MM.1S (cell line): ENCODE measurements at regions not wholly inside any gene's neighbourhood (a gene's known extent, or its start where the extent isn't known, plus 50 kb on each side); places are given as distances from the start of the nearest gene placed in this dataset.

Source experiments
- EZH2 ChIP-seq: fragments of 300-600 bp; sonication (generic); optimal IDR thresholded peaks from 2 replicates; pipeline ENCODE3; 2017; ENCODE audit warnings: low read depth, mild to moderate bottlenecking, antibody characterized with exemption, low read length, mixed read lengths
- EZH2phosphoT487 ChIP-seq: fragments of 300-600 bp; sonication (generic); IDR thresholded peaks from 2 replicates; pipeline ENCODE4 v1.6.1; 2018; ENCODE audit warnings: antibody characterized with exemption, low read length
- TF ChIP-seq, protein P1 (sequence below): fragments of 300-600 bp; sonication (generic); IDR thresholded peaks from 2 replicates; pipeline ENCODE4 v1.5.1; 2016; ENCODE audit warnings: antibody characterized with exemption, low read length, mixed read lengths

DNA sequence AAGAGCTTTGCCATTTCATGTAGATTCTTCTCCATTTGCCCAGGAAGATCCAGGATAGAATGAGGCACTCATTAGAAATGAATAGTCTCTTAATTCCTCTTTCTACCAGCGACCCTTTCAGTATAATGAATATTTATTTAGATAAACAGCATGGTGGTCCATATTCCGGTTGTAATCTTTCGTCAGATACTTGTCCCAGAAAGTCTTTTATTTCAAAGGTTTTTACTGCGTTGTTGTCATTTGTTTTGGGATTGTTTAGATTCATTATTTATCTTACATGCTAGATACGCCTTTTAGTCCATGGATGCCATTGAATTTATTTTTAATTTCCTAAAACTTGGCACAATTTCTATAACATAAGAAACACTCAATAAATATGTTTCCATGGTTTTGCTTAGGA lies 139.7 kb upstream of the FLRT2 start:
- TF ChIP-seq, protein P1, sequence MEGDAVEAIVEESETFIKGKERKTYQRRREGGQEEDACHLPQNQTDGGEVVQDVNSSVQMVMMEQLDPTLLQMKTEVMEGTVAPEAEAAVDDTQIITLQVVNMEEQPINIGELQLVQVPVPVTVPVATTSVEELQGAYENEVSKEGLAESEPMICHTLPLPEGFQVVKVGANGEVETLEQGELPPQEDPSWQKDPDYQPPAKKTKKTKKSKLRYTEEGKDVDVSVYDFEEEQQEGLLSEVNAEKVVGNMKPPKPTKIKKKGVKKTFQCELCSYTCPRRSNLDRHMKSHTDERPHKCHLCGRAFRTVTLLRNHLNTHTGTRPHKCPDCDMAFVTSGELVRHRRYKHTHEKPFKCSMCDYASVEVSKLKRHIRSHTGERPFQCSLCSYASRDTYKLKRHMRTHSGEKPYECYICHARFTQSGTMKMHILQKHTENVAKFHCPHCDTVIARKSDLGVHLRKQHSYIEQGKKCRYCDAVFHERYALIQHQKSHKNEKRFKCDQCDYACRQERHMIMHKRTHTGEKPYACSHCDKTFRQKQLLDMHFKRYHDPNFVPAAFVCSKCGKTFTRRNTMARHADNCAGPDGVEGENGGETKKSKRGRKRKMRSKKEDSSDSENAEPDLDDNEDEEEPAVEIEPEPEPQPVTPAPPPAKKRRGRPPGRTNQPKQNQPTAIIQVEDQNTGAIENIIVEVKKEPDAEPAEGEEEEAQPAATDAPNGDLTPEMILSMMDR, result no peak
- TF ChIP-seq EZH2phosphoT487, result no peak
- TF ChIP-seq EZH2, result no peak
